Caco-2 (cell line): ENCODE measurements at regions not wholly inside any gene's neighbourhood (a gene's known extent, or its start where the extent isn't known, plus 50 kb on each side); places are given as distances from the start of the nearest gene placed in this dataset.

Experiments
- BruUV-seq: library from RNA; stranded (reverse); fragments of 400-500 nt; replicated peaks from 2 replicates; lab custom pipeline; 2021; lab: Mats Ljungman, UMichigan
- CTCF ChIA-PET: fragments of 300-600 bp; sonication (Branson Sonifier 250); formaldehyde crosslinking; loops from one replicate; lab custom pipeline; 2022; ENCODE audit warnings: antibody characterized with exemption; lab: Charles Lee
- POLR2A ChIA-PET: fragments of 300-600 bp; sonication (Branson Sonifier 250); formaldehyde crosslinking; loops from one replicate; lab custom pipeline; 2022; ENCODE audit warnings: antibody characterized with exemption; lab: Charles Lee
- DNase-seq, 2 experiments: peaks; one replicate each; pipeline versions ENCODE4 v3.0.0 to v3.0.0-alpha.2; 2020 to 2022
- H3K27me3 ChIP-seq: replicated peaks from 2 replicates; pipeline ENCODE4 v1.6.0; 2011; ENCODE audit warnings: low read length; ENCODE audit not compliant: control insufficient read depth, insufficient read depth
- H3K36me3 ChIP-seq: 2 replicates; pipeline ENCODE4 v1.5.1; 2011; ENCODE audit warnings: low read length; ENCODE audit not compliant: control insufficient read depth, insufficient read depth
- H3K4me1 ChIP-seq: fragments of 250-450 bp; sonication (Bioruptor Pico); 2 replicates; pipeline ENCODE4 v1.5.1; 2020; ENCODE audit warnings: mild to moderate bottlenecking
- H3K4me3 ChIP-seq: 2 replicates; pipeline ENCODE4 v1.5.1; 2011; ENCODE audit warnings: low read depth, mild to moderate bottlenecking, control low read depth, low read length
- H3K9me3 ChIP-seq: fragments of 250-450 bp; sonication (Bioruptor Pico); 2 replicates; pipeline ENCODE4 v1.5.1; 2020; ENCODE audit warnings: mild to moderate bottlenecking, moderate library complexity
- H3K27ac Mint-ChIP-seq: one replicate; pipeline ENCODE4 v1.8.0; 2022; ENCODE audit warnings: mixed read lengths; ENCODE audit not compliant: unreplicated experiment
- H3K27me3 Mint-ChIP-seq: one replicate; pipeline ENCODE4 v1.8.0; 2022; ENCODE audit warnings: mixed read lengths; ENCODE audit not compliant: insufficient read depth, unreplicated experiment
- H3K36me3 Mint-ChIP-seq: one replicate; pipeline ENCODE4 v1.8.0; 2022; ENCODE audit warnings: mild to moderate bottlenecking, mixed read lengths; ENCODE audit not compliant: insufficient read depth, unreplicated experiment
- H3K4me1 Mint-ChIP-seq: one replicate; pipeline ENCODE4 v1.8.0; 2022; ENCODE audit warnings: low read depth, mixed read lengths; ENCODE audit not compliant: unreplicated experiment
- H3K4me3 Mint-ChIP-seq: one replicate; pipeline ENCODE4 v1.8.0; 2022; ENCODE audit warnings: mild to moderate bottlenecking, moderate library complexity, mixed read lengths; ENCODE audit not compliant: unreplicated experiment
- H3K9me3 Mint-ChIP-seq: one replicate; pipeline ENCODE4 v1.8.0; 2022; ENCODE audit warnings: mixed read lengths; ENCODE audit not compliant: unreplicated experiment
- intact Hi-C: fragments of 100-400 bp; cut with micrococcal nuclease; formaldehyde crosslinking; loops from one replicate; pipeline ENCODE4 v1.10.0; 2022; ENCODE audit not compliant: unreplicated experiment
- TF ChIP-seq, protein P1 (sequence below), 2 experiments: fragments of 200-600 bp in 1 of 2; IDR thresholded peaks; 1 replicate in 1 of 2; 2 replicates in 1 of 2; pipeline versions ENCODE4 v1.5.1 to v1.8.0; 2011 to 2022; ENCODE audit warnings: antibody characterized with exemption in 1 of 2, control low read depth in 1 of 2, inconsistent platforms in 1 of 2, low read depth in 1 of 2, low read length in 1 of 2, mild to moderate bottlenecking in 1 of 2, moderate library complexity in 1 of 2; ENCODE audit not compliant: insufficient read depth in 1 of 2, severe bottlenecking in 1 of 2, unreplicated experiment in 1 of 2

DNA sequence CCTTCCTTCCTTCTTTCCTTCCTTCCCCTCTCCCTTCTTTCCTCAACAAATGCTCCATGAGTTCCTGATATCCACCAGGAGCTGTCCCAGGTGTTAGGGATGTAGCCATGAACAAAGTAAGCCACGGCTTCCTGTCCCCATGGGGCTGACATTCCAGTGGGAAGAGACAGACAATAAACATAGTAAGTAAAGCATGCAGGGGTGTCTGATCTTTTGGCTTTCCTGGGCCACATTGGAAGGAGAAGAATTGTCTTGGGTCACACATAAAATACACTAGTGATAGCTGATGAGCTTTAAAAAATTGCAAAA lies 81.5 kb upstream of the ZBTB40 start:
- H3K4me1 ChIP-seq, result no peaks in the 10 kb centered on the region
- CTCF ChIA-PET, result interaction anchor here (0.6 kb wide), 1 partner anchor 14 kb away, joined by 8 read pairs; no protein-coding TSS in a partner anchor
- intact Hi-C loops, result no loop called here
- no peak for DNase-seq
- H3K36me3 ChIP-seq, result no peaks in the 10 kb centered on the region
- Mint-ChIP-seq H3K27ac (no peak overlapping the region), H3K27me3 (peaks cover 20% of the 10 kb centered on the region), H3K9me3 (peaks cover 14% of the 10 kb centered on the region), H3K4me3 (no peak overlapping the region), H3K36me3 (no peaks in the 10 kb centered on the region), H3K4me1 (no peaks in the 10 kb centered on the region)
- H3K27me3 ChIP-seq, result peaks cover 2% of the 10 kb centered on the region
- TF ChIP-seq, protein P1, sequence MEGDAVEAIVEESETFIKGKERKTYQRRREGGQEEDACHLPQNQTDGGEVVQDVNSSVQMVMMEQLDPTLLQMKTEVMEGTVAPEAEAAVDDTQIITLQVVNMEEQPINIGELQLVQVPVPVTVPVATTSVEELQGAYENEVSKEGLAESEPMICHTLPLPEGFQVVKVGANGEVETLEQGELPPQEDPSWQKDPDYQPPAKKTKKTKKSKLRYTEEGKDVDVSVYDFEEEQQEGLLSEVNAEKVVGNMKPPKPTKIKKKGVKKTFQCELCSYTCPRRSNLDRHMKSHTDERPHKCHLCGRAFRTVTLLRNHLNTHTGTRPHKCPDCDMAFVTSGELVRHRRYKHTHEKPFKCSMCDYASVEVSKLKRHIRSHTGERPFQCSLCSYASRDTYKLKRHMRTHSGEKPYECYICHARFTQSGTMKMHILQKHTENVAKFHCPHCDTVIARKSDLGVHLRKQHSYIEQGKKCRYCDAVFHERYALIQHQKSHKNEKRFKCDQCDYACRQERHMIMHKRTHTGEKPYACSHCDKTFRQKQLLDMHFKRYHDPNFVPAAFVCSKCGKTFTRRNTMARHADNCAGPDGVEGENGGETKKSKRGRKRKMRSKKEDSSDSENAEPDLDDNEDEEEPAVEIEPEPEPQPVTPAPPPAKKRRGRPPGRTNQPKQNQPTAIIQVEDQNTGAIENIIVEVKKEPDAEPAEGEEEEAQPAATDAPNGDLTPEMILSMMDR (IDR thresholded peaks at IDR 0.05; ENCODE audit: insufficient read depth in 1 of 2, low read depth in 1 of 2, low read length in 1 of 2, severe bottlenecking in 1 of 2, unreplicated experiment in 1 of 2), result no peak
- no peak overlapping the region for H3K4me3 ChIP-seq
- POLR2A ChIA-PET, result no interaction called here
- no peaks in the 10 kb centered on the region for H3K9me3 ChIP-seq
- BruUV-seq, result no TSS peak

DNA sequence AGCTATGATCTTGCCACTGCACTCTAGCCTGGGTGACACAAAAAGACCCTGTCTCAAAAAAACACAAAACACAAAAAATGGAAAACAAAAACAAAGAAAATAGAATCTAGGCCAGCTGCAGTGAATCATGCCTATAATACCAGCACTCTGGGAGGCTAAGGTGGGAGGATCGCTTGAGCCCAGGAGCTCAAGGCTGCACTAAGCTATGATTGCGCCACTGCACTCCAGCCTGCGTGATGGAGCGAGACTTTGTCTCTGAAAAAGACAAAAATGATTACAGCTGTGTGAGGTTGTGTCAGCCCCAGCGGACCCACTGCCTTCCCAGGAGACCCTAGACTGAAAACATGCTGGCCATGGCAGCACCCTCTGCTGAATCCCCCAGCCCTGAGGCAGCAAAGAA lies 80.2 kb upstream of the ZBTB40 start:
- ChIA-PET CTCF (no interaction called here), POLR2A (no interaction called here)
- Mint-ChIP-seq H3K36me3 (no peaks in the 10 kb centered on the region), H3K4me3 (no peak overlapping the region), H3K27me3 (peaks cover 20% of the 10 kb centered on the region), H3K4me1 (no peaks in the 10 kb centered on the region), H3K27ac (no peak overlapping the region), H3K9me3 (peaks cover 14% of the 10 kb centered on the region)
- no peak for DNase-seq
- no peaks in the 10 kb centered on the region for H3K9me3 ChIP-seq
- H3K36me3 ChIP-seq, result no peaks in the 10 kb centered on the region
- intact Hi-C loops, result no loop called here
- BruUV-seq, result no TSS peak
- peaks cover 2% of the 10 kb centered on the region for H3K27me3 ChIP-seq
- no peak overlapping the region for H3K4me3 ChIP-seq
- H3K4me1 ChIP-seq, result no peaks in the 10 kb centered on the region
- TF ChIP-seq, protein P1 (IDR thresholded peaks at IDR 0.05; ENCODE audit: insufficient read depth in 1 of 2, low read depth in 1 of 2, low read length in 1 of 2, severe bottlenecking in 1 of 2, unreplicated experiment in 1 of 2), result no peak

DNA sequence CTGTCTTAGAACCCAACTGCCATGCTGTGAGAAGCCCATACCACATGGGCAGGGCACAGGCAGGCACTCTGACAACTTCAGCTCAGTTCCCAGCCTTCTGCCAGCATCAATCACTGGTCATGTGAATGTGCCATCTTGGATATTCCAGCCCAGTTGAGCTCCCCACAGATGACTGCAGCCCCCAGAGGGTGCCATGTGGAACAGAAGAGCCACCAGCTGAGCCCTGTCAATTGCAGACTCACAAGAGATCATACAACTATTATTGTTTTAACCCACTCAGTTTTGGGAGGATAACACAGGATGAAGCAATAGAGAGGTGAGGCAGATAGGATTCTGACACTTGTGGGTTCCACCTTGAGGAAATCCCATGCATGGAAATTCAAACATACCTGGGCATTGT lies 78.4 kb upstream of the ZBTB40 start:
- H3K36me3 ChIP-seq, result no peaks in the 10 kb centered on the region
- no peak for DNase-seq
- H3K4me1 Mint-ChIP-seq, result no peaks in the 10 kb centered on the region
- BruUV-seq, result no TSS peak
- H3K9me3 Mint-ChIP-seq, result peaks cover 14% of the 10 kb centered on the region
- H3K9me3 ChIP-seq, result no peaks in the 10 kb centered on the region
- POLR2A ChIA-PET, result no interaction called here
- peaks cover 14% of the 10 kb centered on the region for H3K27me3 Mint-ChIP-seq
- no peak overlapping the region for H3K27ac Mint-ChIP-seq
- no peaks in the 10 kb centered on the region for H3K36me3 Mint-ChIP-seq
- TF ChIP-seq, protein P1 (IDR thresholded peaks at IDR 0.05; ENCODE audit: insufficient read depth in 1 of 2, low read depth in 1 of 2, low read length in 1 of 2, severe bottlenecking in 1 of 2, unreplicated experiment in 1 of 2), result no peak
- H3K4me3 Mint-ChIP-seq, result no peak overlapping the region
- peaks cover 2% of the 10 kb centered on the region for H3K27me3 ChIP-seq
- H3K4me3 ChIP-seq, result no peak overlapping the region
- no peaks in the 10 kb centered on the region for H3K4me1 ChIP-seq
- CTCF ChIA-PET, result no interaction called here
- intact Hi-C loops, result no loop called here
